HFFc6 (cell line): ENCODE measurements at regions not wholly inside any gene's neighbourhood (a gene's known extent, or its start where the extent isn't known, plus 50 kb on each side); places are given as distances from the start of the nearest gene placed in this dataset.

Source experiments
- DNase-seq: peaks from one replicate; pipeline ENCODE4 v3.0.0-alpha.2; 2018
- H3K27ac Mint-ChIP-seq: 2 replicates; pipeline ENCODE4 v1.8.0; 2020; ENCODE audit warnings: mild to moderate bottlenecking, mixed read lengths
- H3K27me3 Mint-ChIP-seq: 2 replicates; pipeline ENCODE4 v1.8.0; 2021; ENCODE audit warnings: mild to moderate bottlenecking, moderate library complexity, mixed read lengths; ENCODE audit not compliant: insufficient read depth
- H3K36me3 Mint-ChIP-seq: 2 replicates; pipeline ENCODE4 v1.8.0; 2021; ENCODE audit warnings: low read depth, mixed read lengths
- H3K4me1 Mint-ChIP-seq: 2 replicates; pipeline ENCODE4 v1.8.0; 2020; ENCODE audit warnings: low read depth, mixed read lengths
- H3K4me3 Mint-ChIP-seq: 2 replicates; pipeline ENCODE4 v1.8.0; 2020; ENCODE audit warnings: mild to moderate bottlenecking, moderate library complexity, mixed read lengths
- H3K9me3 Mint-ChIP-seq: 2 replicates; pipeline ENCODE4 v1.8.0; 2020; ENCODE audit warnings: mild to moderate bottlenecking, mixed read lengths
- CTCF ChIP-seq: fragments of 200-600 bp; sonication (generic); IDR thresholded peaks from 2 replicates; pipeline ENCODE4 v1.5.0; 2021; ENCODE audit warnings: antibody characterized with exemption, mild to moderate bottlenecking

- Mint-ChIP-seq H3K4me1 (peaks cover 41% of the 10 kb centered on the region), H3K27ac (no peak overlapping the region), H3K36me3 (no peaks in the 10 kb centered on the region), H3K9me3 (no peaks in the 10 kb centered on the region), H3K4me3 (no peak overlapping the region), H3K27me3 (peaks cover 9% of the 10 kb centered on the region)
- no peak for DNase-seq
- TF ChIP-seq CTCF = no peak
These were observed 52.6 kb upstream of the HS6ST1 start for GRCh38 chr2:128371248-128371630.

- Mint-ChIP-seq H3K9me3 (no peaks in the 10 kb centered on the region), H3K4me1 (peaks cover 35% of the 10 kb centered on the region), H3K4me3 (no peak overlapping the region), H3K27ac (no peak overlapping the region), H3K36me3 (no peaks in the 10 kb centered on the region), H3K27me3 (peaks cover 9% of the 10 kb centered on the region)
- TF ChIP-seq CTCF = no peak
- DNase-seq = no peak
These were observed 53.1 kb upstream of the HS6ST1 start for GRCh38 chr2:128371648-128372345.

GRCh38 chr2:128372621-128373341 is 54.1 kb upstream of the HS6ST1 start:
- Mint-ChIP-seq H3K36me3 (no peaks in the 10 kb centered on the region), H3K27me3 (peaks cover 9% of the 10 kb centered on the region), H3K4me1 (peaks cover 34% of the 10 kb centered on the region), H3K4me3 (no peak overlapping the region), H3K27ac (no peak overlapping the region), H3K9me3 (no peaks in the 10 kb centered on the region)
- TF ChIP-seq CTCF = no peak
- no peak for DNase-seq

- Mint-ChIP-seq H3K4me3 (no peak overlapping the region), H3K27me3 (peaks cover 12% of the 10 kb centered on the region), H3K27ac (peak overlapping the region; percentile 37), H3K36me3 (no peaks in the 10 kb centered on the region), H3K9me3 (no peaks in the 10 kb centered on the region), H3K4me1 (peaks cover 40% of the 10 kb centered on the region)
- DNase-seq = no peak
- no peak for TF ChIP-seq CTCF
These were observed 54.9 kb upstream of the HS6ST1 start for GRCh38 chr2:128373451-128374000.

GRCh38 chr2:128374001-128374710 is 55.5 kb upstream of the HS6ST1 start:
- DNase-seq = peak; percentile 73
- H3K27ac Mint-ChIP-seq = peak overlapping the region; percentile 37
- TF ChIP-seq CTCF = no peak
- peaks cover 42% of the 10 kb centered on the region for H3K4me1 Mint-ChIP-seq
- no peaks in the 10 kb centered on the region for H3K36me3 Mint-ChIP-seq
- H3K9me3 Mint-ChIP-seq = no peaks in the 10 kb centered on the region
- H3K4me3 Mint-ChIP-seq = peak overlapping the region; percentile 4
- H3K27me3 Mint-ChIP-seq = peaks cover 12% of the 10 kb centered on the region
